ENCODE measurements at regions not wholly inside any gene's neighbourhood (a gene's known extent, or its start where the extent isn't known, plus 50 kb on each side); places are given as distances from the start of the nearest gene placed in this dataset.
"Not testable (repeated sequence)": the region's sequence is repeated elsewhere in the genome, so short reads cannot be mapped to it uniquely, and the experiment has no call there.

DNA sequence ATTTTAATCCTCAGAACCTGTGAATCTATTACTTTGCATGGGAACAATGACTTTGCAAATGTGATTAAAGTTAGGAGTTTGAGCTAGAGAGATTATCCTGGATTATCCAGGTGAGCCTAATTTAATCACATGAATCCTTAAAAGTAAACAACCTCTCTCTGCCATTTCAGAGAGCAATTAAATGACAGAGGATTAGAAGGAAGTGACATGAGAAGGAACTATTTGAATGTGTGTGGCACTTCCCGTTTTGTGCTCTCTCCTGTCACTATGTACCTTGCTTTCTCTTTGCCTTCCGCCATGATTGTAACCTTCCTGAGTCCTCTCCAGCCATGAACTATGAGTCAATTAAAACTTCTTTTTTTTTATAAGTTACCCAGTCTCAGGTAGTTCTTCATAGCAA lies 559.2 kb downstream of the PRIM2 start:
- H3K9me2 ChIP-seq (ENCODE audit: insufficient read depth); H3K9me3 ChIP-seq (ENCODE audit: control insufficient read depth in 1 of 2, insufficient read depth in 1 of 2, low read depth in 1 of 2, low read length in 2 of 2); H3K79me2 ChIP-seq (ENCODE audit: insufficient read depth, low read length); CTCF ChIA-PET; H3K4me1 ChIP-seq (ENCODE audit: control insufficient read depth in 1 of 2, insufficient read depth in 2 of 2, low read length in 2 of 2); H3K27ac ChIP-seq (ENCODE audit: low read depth, low read length); RAD21 ChIA-PET (ENCODE audit: low non-redundant PET in 1 of 2, low total read pairs in 2 of 2, uncharacterized antibody in 2 of 2, unreplicated experiment in 2 of 2); H3K9ac ChIP-seq (ENCODE audit: low read length); BruUV-seq (replicated peaks); intact Hi-C loops (cut with micrococcal nuclease); POLR2A ChIA-PET; H4K20me1 ChIP-seq (ENCODE audit: insufficient read depth); H2AFZ ChIP-seq (ENCODE audit: low read depth, low read length, poor library complexity, severe bottlenecking); ATAC-seq; H3K27me3 ChIP-seq (ENCODE audit: insufficient read depth, low read length); H3K4me2 ChIP-seq (ENCODE audit: low read length); H3K4me3 ChIP-seq (replicated peaks in 1 of 2; ENCODE audit: low read depth in 1 of 2, low read length in 2 of 2); H3K36me3 ChIP-seq (ENCODE audit: control insufficient read depth in 1 of 2, insufficient read depth in 2 of 2, low read length in 2 of 2); DNase-seq (ENCODE audit: low read depth, low spot score): not testable (repeated sequence)

DNA sequence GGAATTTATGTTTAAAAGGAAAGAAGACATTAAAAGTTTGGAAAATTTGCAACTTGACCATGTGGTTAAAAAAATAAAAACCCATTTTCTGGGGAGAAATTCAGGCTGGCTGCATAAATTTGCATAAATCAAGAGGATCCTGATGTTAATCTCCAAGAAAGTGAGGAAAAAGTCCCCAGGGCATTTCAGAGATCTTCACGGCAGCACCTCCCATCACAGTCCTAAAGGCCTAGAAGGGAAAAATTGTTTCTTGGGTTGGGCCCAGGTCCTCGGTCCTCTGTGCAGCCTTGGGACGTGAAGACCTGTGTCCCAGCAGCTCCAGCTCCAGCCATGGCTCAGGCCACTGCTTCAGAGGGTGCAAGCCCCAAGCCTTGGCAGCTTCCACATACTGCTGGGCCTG lies 560.3 kb downstream of the PRIM2 start:
- H3K27me3 ChIP-seq (ENCODE audit: insufficient read depth, low read length); H3K9me3 ChIP-seq (ENCODE audit: control insufficient read depth in 1 of 2, insufficient read depth in 1 of 2, low read depth in 1 of 2, low read length in 2 of 2); H3K4me3 ChIP-seq (replicated peaks in 1 of 2; ENCODE audit: low read depth in 1 of 2, low read length in 2 of 2); H3K36me3 ChIP-seq (ENCODE audit: control insufficient read depth in 1 of 2, insufficient read depth in 2 of 2, low read length in 2 of 2); RAD21 ChIA-PET (ENCODE audit: low non-redundant PET in 1 of 2, low total read pairs in 2 of 2, uncharacterized antibody in 2 of 2, unreplicated experiment in 2 of 2); BruUV-seq (replicated peaks); DNase-seq (ENCODE audit: low read depth, low spot score); ATAC-seq; H3K9me2 ChIP-seq (ENCODE audit: insufficient read depth); H2AFZ ChIP-seq (ENCODE audit: low read depth, low read length, poor library complexity, severe bottlenecking); POLR2A ChIA-PET; H4K20me1 ChIP-seq (ENCODE audit: insufficient read depth); H3K4me2 ChIP-seq (ENCODE audit: low read length); H3K27ac ChIP-seq (ENCODE audit: low read depth, low read length); H3K9ac ChIP-seq (ENCODE audit: low read length); H3K79me2 ChIP-seq (ENCODE audit: insufficient read depth, low read length); intact Hi-C loops (cut with micrococcal nuclease); H3K4me1 ChIP-seq (ENCODE audit: control insufficient read depth in 1 of 2, insufficient read depth in 2 of 2, low read length in 2 of 2); CTCF ChIA-PET: not testable (repeated sequence)

DNA sequence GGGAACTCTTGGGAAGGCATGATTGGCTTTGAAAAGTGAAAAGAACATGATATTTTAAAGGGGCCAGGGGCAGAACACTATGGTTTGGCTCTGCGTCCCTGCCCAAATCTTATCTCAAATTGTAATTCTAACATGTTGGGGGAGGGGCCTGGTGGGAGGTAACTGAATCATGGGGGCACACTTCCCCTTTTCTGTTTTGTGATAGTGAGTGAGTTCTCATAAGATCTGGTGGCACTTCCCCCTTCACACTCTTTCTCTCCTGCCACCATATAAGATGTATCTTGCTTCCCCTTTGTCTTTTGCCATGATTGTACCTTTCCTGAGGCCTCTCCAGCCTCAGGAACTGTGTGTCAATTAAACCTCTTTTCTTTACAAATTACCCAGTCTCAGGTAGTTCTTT lies 561.4 kb downstream of the PRIM2 start:
- not testable (repeated sequence) for H3K4me2 ChIP-seq (ENCODE audit: low read length); H3K4me3 ChIP-seq (replicated peaks in 1 of 2; ENCODE audit: low read depth in 1 of 2, low read length in 2 of 2)

DNA sequence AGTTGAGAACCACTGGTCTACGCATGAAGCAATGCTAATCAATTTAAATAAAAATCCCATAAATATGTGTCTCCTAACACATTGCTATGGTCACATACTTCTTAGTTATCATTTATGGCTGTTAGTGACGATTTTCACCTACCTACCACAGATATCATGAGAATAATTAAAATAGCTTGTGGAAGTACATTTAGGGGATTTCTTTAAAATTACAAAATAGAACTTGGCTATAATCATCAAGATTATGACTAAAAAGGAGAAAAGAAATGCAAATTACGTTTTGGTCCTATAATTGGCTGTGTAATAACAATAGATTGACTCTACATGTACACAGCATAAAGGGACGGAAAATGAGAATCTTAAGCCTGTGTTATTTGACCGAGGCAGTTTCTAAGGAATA lies 581.4 kb downstream of the PRIM2 start:
- BruUV-seq (replicated peaks), result not testable (repeated sequence)

More for the DNA sequence above, 561.4 kb downstream of the PRIM2 start:
- H3K4me1 ChIP-seq (ENCODE audit: control insufficient read depth in 1 of 2, insufficient read depth in 2 of 2, low read length in 2 of 2); H3K9ac ChIP-seq (ENCODE audit: low read length); H3K79me2 ChIP-seq (ENCODE audit: insufficient read depth, low read length); H3K27me3 ChIP-seq (ENCODE audit: insufficient read depth, low read length); RAD21 ChIA-PET (ENCODE audit: low non-redundant PET in 1 of 2, low total read pairs in 2 of 2, uncharacterized antibody in 2 of 2, unreplicated experiment in 2 of 2); H3K9me2 ChIP-seq (ENCODE audit: insufficient read depth); H3K27ac ChIP-seq (ENCODE audit: low read depth, low read length); CTCF ChIA-PET; POLR2A ChIA-PET; H2AFZ ChIP-seq (ENCODE audit: low read depth, low read length, poor library complexity, severe bottlenecking); H3K36me3 ChIP-seq (ENCODE audit: control insufficient read depth in 1 of 2, insufficient read depth in 2 of 2, low read length in 2 of 2); DNase-seq (ENCODE audit: low read depth, low spot score); intact Hi-C loops (cut with micrococcal nuclease); ATAC-seq; H4K20me1 ChIP-seq (ENCODE audit: insufficient read depth); H3K9me3 ChIP-seq (ENCODE audit: control insufficient read depth in 1 of 2, insufficient read depth in 1 of 2, low read depth in 1 of 2, low read length in 2 of 2); BruUV-seq (replicated peaks): not testable (repeated sequence)

More for the DNA sequence above, 581.4 kb downstream of the PRIM2 start:
- H3K4me1 ChIP-seq (ENCODE audit: control insufficient read depth in 1 of 2, insufficient read depth in 2 of 2, low read length in 2 of 2); H3K9ac ChIP-seq (ENCODE audit: low read length); H3K79me2 ChIP-seq (ENCODE audit: insufficient read depth, low read length); H2AFZ ChIP-seq (ENCODE audit: low read depth, low read length, poor library complexity, severe bottlenecking); H3K4me3 ChIP-seq (replicated peaks in 1 of 2; ENCODE audit: low read depth in 1 of 2, low read length in 2 of 2); H3K27me3 ChIP-seq (ENCODE audit: insufficient read depth, low read length); ATAC-seq; H3K4me2 ChIP-seq (ENCODE audit: low read length); H3K9me3 ChIP-seq (ENCODE audit: control insufficient read depth in 1 of 2, insufficient read depth in 1 of 2, low read depth in 1 of 2, low read length in 2 of 2); H3K9me2 ChIP-seq (ENCODE audit: insufficient read depth); H4K20me1 ChIP-seq (ENCODE audit: insufficient read depth); RAD21 ChIA-PET (ENCODE audit: low non-redundant PET in 1 of 2, low total read pairs in 2 of 2, uncharacterized antibody in 2 of 2, unreplicated experiment in 2 of 2); POLR2A ChIA-PET; DNase-seq (ENCODE audit: low read depth, low spot score); CTCF ChIA-PET; H3K27ac ChIP-seq (ENCODE audit: low read depth, low read length); intact Hi-C loops (cut with micrococcal nuclease); H3K36me3 ChIP-seq (ENCODE audit: control insufficient read depth in 1 of 2, insufficient read depth in 2 of 2, low read length in 2 of 2): not testable (repeated sequence)
